ENCODE measurements at regions not wholly inside any gene's neighbourhood (a gene's known extent, or its start where the extent isn't known, plus 50 kb on each side); places are given as distances from the start of the nearest gene placed in this dataset.

- WGBS, 3 donors, result 34 to 55% (median 35%) methylated on average over 1 of the region's 1 CpG
- Histone ChIP-seq H3K9me3 (ENCODE audit: control insufficient read depth in 2 of 2, insufficient read depth in 1 of 2, low read depth in 1 of 2, low read length in 1 of 2) (no peaks in the 10 kb centered on the region), H3K36me3 (ENCODE audit: control insufficient read depth in 3 of 3, insufficient read depth in 2 of 3, low read depth in 1 of 3, low read length in 3 of 3) (no peaks in the 10 kb centered on the region), H3K4me3 (ENCODE audit: low read depth in 1 of 3, low read length in 3 of 3) (no peak overlapping the region), H3K27me3 (ENCODE audit: control insufficient read depth in 3 of 3, insufficient read depth in 3 of 3, low read length in 3 of 3) (no peaks in the 10 kb centered on the region), H3K27ac (ENCODE audit: low read depth in 1 of 3, low read length in 2 of 3) (no peak overlapping the region), H3K4me1 (ENCODE audit: control insufficient read depth in 3 of 3, insufficient read depth in 2 of 3, low read depth in 1 of 3, low read length in 2 of 3) (no peaks in the 10 kb centered on the region)
- DNase-seq (no peak), FAIRE-seq (no peak)
Observed at GRCh38 chr2:147255812-147256211, 589.0 kb upstream of the ACVR2A start.

- no peak for FAIRE-seq
- Histone ChIP-seq H3K36me3 (ENCODE audit: control insufficient read depth in 3 of 3, insufficient read depth in 2 of 3, low read depth in 1 of 3, low read length in 3 of 3) (no peaks in the 10 kb centered on the region), H3K27me3 (ENCODE audit: control insufficient read depth in 3 of 3, insufficient read depth in 3 of 3, low read length in 3 of 3) (no peaks in the 10 kb centered on the region), H3K4me1 (ENCODE audit: control insufficient read depth in 3 of 3, insufficient read depth in 2 of 3, low read depth in 1 of 3, low read length in 2 of 3) (no peaks in the 10 kb centered on the region), H3K4me3 (ENCODE audit: low read depth in 1 of 3, low read length in 3 of 3) (no peak overlapping the region), H3K9me3 (ENCODE audit: control insufficient read depth in 2 of 2, insufficient read depth in 1 of 2, low read depth in 1 of 2, low read length in 1 of 2) (no peaks in the 10 kb centered on the region), H3K27ac (ENCODE audit: low read depth in 1 of 3, low read length in 2 of 3) (no peak overlapping the region)
- no peak for DNase-seq
- WGBS, 3 donors, result 84 to 95% (median 87%) methylated on average over 2 of the region's 2 CpGs
Observed at GRCh38 chr2:147250652-147251356, 594.0 kb upstream of the ACVR2A start.

GRCh38 chr2:147247749-147248148 is 597.1 kb upstream of the ACVR2A start:
- WGBS, 3 donors, result 75 to 82% (median 77%) methylated on average over 2 of the region's 2 CpGs
- Histone ChIP-seq H3K4me1 (ENCODE audit: control insufficient read depth in 3 of 3, insufficient read depth in 2 of 3, low read depth in 1 of 3, low read length in 2 of 3) (no peaks in the 10 kb centered on the region), H3K27me3 (ENCODE audit: control insufficient read depth in 3 of 3, insufficient read depth in 3 of 3, low read length in 3 of 3) (no peaks in the 10 kb centered on the region), H3K4me3 (ENCODE audit: low read depth in 1 of 3, low read length in 3 of 3) (no peak overlapping the region), H3K36me3 (ENCODE audit: control insufficient read depth in 3 of 3, insufficient read depth in 2 of 3, low read depth in 1 of 3, low read length in 3 of 3) (no peaks in the 10 kb centered on the region), H3K9me3 (ENCODE audit: control insufficient read depth in 2 of 2, insufficient read depth in 1 of 2, low read depth in 1 of 2, low read length in 1 of 2) (no peaks in the 10 kb centered on the region), H3K27ac (ENCODE audit: low read depth in 1 of 3, low read length in 2 of 3) (no peak overlapping the region)
- FAIRE-seq, result no peak
- no peak for DNase-seq

DNA sequence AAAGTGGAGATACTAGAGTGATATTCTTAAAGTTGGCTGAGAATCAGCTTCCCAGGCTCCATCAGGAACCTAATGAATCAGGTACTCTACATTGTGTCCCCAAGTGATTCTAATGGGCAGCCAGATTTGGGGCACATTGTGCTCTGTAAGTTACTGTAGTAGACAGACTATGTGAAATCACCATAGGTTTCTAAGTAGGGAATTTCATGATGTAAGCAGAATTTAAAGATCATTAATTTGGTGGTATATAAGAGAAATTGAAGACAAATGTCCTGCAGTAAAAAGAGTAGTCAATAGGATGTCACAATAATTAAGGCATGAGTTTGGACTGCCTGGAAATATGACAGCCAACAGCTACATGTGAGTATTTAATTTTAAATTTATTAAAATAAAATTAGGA is 602.4 kb upstream of the ACVR2A start:
- H3K4me1 ChIP-seq (ENCODE audit: control insufficient read depth in 3 of 3, insufficient read depth in 2 of 3, low read depth in 1 of 3, low read length in 2 of 3), result no peaks in the 10 kb centered on the region
- no peak overlapping the region for H3K27ac ChIP-seq (ENCODE audit: low read depth in 1 of 3, low read length in 2 of 3)
- no peaks in the 10 kb centered on the region for H3K27me3 ChIP-seq (ENCODE audit: control insufficient read depth in 3 of 3, insufficient read depth in 3 of 3, low read length in 3 of 3)
- no peak for DNase-seq
- H3K36me3 ChIP-seq (ENCODE audit: control insufficient read depth in 3 of 3, insufficient read depth in 2 of 3, low read depth in 1 of 3, low read length in 3 of 3), result no peaks in the 10 kb centered on the region
- no peak for FAIRE-seq
- no peak overlapping the region for H3K4me3 ChIP-seq (ENCODE audit: low read depth in 1 of 3, low read length in 3 of 3)
- no peaks in the 10 kb centered on the region for H3K9me3 ChIP-seq (ENCODE audit: control insufficient read depth in 2 of 2, insufficient read depth in 1 of 2, low read depth in 1 of 2, low read length in 1 of 2)

- no peaks in the 10 kb centered on the region for H3K4me1 ChIP-seq (ENCODE audit: control insufficient read depth in 3 of 3, insufficient read depth in 2 of 3, low read depth in 1 of 3, low read length in 2 of 3)
- no peaks in the 10 kb centered on the region for H3K36me3 ChIP-seq (ENCODE audit: control insufficient read depth in 3 of 3, insufficient read depth in 2 of 3, low read depth in 1 of 3, low read length in 3 of 3)
- no peak overlapping the region for H3K4me3 ChIP-seq (ENCODE audit: low read depth in 1 of 3, low read length in 3 of 3)
- DNase-seq, result no peak
- H3K27ac ChIP-seq (ENCODE audit: low read depth in 1 of 3, low read length in 2 of 3), result no peak overlapping the region
- FAIRE-seq, result no peak
- 81 to 82% (median 81%) methylated on average over 2 of the region's 2 CpGs for WGBS, 3 donors
- no peaks in the 10 kb centered on the region for H3K27me3 ChIP-seq (ENCODE audit: control insufficient read depth in 3 of 3, insufficient read depth in 3 of 3, low read length in 3 of 3)
- no peaks in the 10 kb centered on the region for H3K9me3 ChIP-seq (ENCODE audit: control insufficient read depth in 2 of 2, insufficient read depth in 1 of 2, low read depth in 1 of 2, low read length in 1 of 2)
Observed at GRCh38 chr2:147236601-147237000, 608.2 kb upstream of the ACVR2A start.

DNA sequence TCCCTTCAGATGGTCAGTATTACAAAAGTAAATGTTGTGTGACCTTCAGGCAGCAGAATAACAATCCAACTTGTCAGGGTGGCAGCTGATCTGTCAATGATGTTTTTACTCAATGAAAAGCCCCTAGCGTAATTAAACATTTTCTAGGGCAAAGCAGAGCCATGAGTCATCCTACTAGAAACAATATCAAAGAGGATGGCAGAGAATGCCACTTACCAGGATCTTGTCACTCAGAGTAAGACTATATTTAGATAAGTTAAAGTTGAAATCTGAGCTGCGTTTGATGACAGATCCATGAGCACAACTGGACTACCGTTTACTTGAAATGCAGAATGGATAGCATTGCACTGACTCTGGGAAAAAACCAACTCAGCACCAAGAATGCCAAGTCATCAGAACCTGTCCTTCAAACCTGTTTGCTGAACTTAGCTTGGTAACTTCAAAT is 612.6 kb upstream of the ACVR2A start:
- H3K27me3 ChIP-seq (ENCODE audit: control insufficient read depth in 3 of 3, insufficient read depth in 3 of 3, low read length in 3 of 3), result no peaks in the 10 kb centered on the region
- DNase-seq (no peak), FAIRE-seq (no peak)
- H3K4me1 ChIP-seq (ENCODE audit: control insufficient read depth in 3 of 3, insufficient read depth in 2 of 3, low read depth in 1 of 3, low read length in 2 of 3), result no peaks in the 10 kb centered on the region
- WGBS, 3 donors, result 79 to 86% (median 80%) methylated on average over 3 of the region's 3 CpGs
- no peak overlapping the region for H3K4me3 ChIP-seq (ENCODE audit: low read depth in 1 of 3, low read length in 3 of 3)
- H3K9me3 ChIP-seq (ENCODE audit: control insufficient read depth in 2 of 2, insufficient read depth in 1 of 2, low read depth in 1 of 2, low read length in 1 of 2), result peaks cover 0 to 3% of the 10 kb centered on the region in 2 donors
- no peak overlapping the region for H3K27ac ChIP-seq (ENCODE audit: low read depth in 1 of 3, low read length in 2 of 3)
- H3K36me3 ChIP-seq (ENCODE audit: control insufficient read depth in 3 of 3, insufficient read depth in 2 of 3, low read depth in 1 of 3, low read length in 3 of 3), result no peaks in the 10 kb centered on the region

DNA sequence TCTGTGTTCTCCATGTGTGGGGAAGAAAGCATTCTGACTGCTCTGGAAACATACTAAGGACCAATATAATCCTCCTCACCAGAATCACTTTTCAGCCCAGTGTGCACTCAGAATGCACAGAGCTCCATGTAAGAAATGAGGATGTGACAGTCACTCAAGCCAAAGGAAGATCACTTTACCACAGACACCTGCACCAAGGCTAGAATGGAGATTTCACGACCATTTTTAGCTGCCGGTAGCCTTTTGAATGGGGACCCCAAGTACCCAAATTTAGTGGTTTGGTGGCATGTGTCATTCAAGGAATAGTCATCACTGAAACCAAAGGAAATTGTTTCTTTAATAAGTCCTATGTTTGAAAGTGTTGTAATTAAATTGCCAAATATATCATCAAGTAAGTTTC is 613.2 kb upstream of the ACVR2A start:
- Histone ChIP-seq H3K4me3 (ENCODE audit: low read depth in 1 of 3, low read length in 3 of 3) (no peak overlapping the region), H3K9me3 (ENCODE audit: control insufficient read depth in 2 of 2, insufficient read depth in 1 of 2, low read depth in 1 of 2, low read length in 1 of 2) (peaks cover 0 to 3% of the 10 kb centered on the region in 2 donors), H3K27me3 (ENCODE audit: control insufficient read depth in 3 of 3, insufficient read depth in 3 of 3, low read length in 3 of 3) (no peaks in the 10 kb centered on the region), H3K4me1 (ENCODE audit: control insufficient read depth in 3 of 3, insufficient read depth in 2 of 3, low read depth in 1 of 3, low read length in 2 of 3) (no peaks in the 10 kb centered on the region), H3K27ac (ENCODE audit: low read depth in 1 of 3, low read length in 2 of 3) (no peak overlapping the region), H3K36me3 (ENCODE audit: control insufficient read depth in 3 of 3, insufficient read depth in 2 of 3, low read depth in 1 of 3, low read length in 3 of 3) (no peaks in the 10 kb centered on the region)
- FAIRE-seq (no peak), DNase-seq (no peak)
- 86 to 97% (median 88%) methylated on average over 2 of the region's 2 CpGs for WGBS, 3 donors

DNA sequence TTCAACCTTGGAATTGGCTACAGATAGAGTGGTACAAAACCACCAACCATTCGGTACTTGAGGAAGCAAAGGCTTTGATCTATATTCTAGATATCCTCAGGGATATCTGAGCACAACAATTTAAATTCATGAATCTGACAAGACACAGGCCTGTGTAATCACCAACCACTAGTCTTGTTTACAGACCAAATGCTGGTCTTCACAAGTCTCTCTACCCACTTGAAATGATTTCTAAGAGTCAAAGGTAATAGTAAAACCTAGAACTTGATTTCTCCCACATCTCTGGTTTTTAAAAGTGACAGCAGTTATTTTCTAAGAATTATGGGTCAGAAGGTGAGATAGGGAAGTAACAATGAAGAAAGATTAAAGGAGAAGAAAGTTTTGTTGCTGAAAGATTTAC is 613.7 kb upstream of the ACVR2A start:
- WGBS, 3 donors, result 77 to 83% (median 82%) methylated on average over 1 of the region's 1 CpG
- no peak for FAIRE-seq
- Histone ChIP-seq H3K4me3 (ENCODE audit: low read depth in 1 of 3, low read length in 3 of 3) (no peak overlapping the region), H3K36me3 (ENCODE audit: control insufficient read depth in 3 of 3, insufficient read depth in 2 of 3, low read depth in 1 of 3, low read length in 3 of 3) (no peaks in the 10 kb centered on the region), H3K4me1 (ENCODE audit: control insufficient read depth in 3 of 3, insufficient read depth in 2 of 3, low read depth in 1 of 3, low read length in 2 of 3) (no peaks in the 10 kb centered on the region), H3K27ac (ENCODE audit: low read depth in 1 of 3, low read length in 2 of 3) (no peak overlapping the region), H3K9me3 (ENCODE audit: control insufficient read depth in 2 of 2, insufficient read depth in 1 of 2, low read depth in 1 of 2, low read length in 1 of 2) (peaks cover 0 to 3% of the 10 kb centered on the region in 2 donors), H3K27me3 (ENCODE audit: control insufficient read depth in 3 of 3, insufficient read depth in 3 of 3, low read length in 3 of 3) (no peaks in the 10 kb centered on the region)
- DNase-seq, result no peak

DNA sequence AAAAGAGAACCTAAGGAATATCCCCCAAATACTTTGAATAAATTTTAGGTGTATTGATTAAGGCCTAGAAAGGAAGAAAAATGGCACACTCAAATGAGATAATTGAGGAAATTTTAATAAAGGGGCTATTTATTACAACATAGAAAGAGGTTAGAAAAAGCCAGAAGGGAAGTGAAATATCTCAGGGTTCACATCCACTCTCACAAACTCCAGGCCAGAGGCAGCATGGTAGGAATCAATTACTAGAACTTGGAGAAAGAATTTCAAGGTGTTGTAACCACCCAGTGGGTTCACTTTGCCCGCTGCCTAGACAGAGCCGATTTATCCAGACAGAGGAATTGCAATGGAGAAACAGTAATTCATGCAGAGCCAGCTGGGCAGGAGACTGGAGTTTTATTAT is 617.5 kb upstream of the ACVR2A start:
- Histone ChIP-seq H3K4me1 (ENCODE audit: control insufficient read depth in 3 of 3, insufficient read depth in 2 of 3, low read depth in 1 of 3, low read length in 2 of 3) (no peaks in the 10 kb centered on the region), H3K9me3 (ENCODE audit: control insufficient read depth in 2 of 2, insufficient read depth in 1 of 2, low read depth in 1 of 2, low read length in 1 of 2) (peaks cover 0 to 3% of the 10 kb centered on the region in 2 donors), H3K27me3 (ENCODE audit: control insufficient read depth in 3 of 3, insufficient read depth in 3 of 3, low read length in 3 of 3) (no peaks in the 10 kb centered on the region), H3K36me3 (ENCODE audit: control insufficient read depth in 3 of 3, insufficient read depth in 2 of 3, low read depth in 1 of 3, low read length in 3 of 3) (no peaks in the 10 kb centered on the region), H3K27ac (ENCODE audit: low read depth in 1 of 3, low read length in 2 of 3) (no peak overlapping the region), H3K4me3 (ENCODE audit: low read depth in 1 of 3, low read length in 3 of 3) (no peak overlapping the region)
- WGBS, 3 donors, result 93 to 98% (median 96%) methylated on average over 2 of the region's 2 CpGs
- DNase-seq (no peak), FAIRE-seq (no peak)
